GM13977 (cell line): ENCODE measurements at regions not wholly inside any gene's neighbourhood (a gene's known extent, or its start where the extent isn't known, plus 50 kb on each side); places are given as distances from the start of the nearest gene placed in this dataset.

Source experiments
- DNase-seq: peaks from one replicate; pipeline ENCODE4 v3.0.0; 2012; ENCODE audit warnings: low spot score
- CTCF ChIP-seq: IDR thresholded peaks from 2 replicates; pipeline ENCODE4 v1.5.1; 2012; ENCODE audit warnings: mild to moderate bottlenecking, control low read depth; ENCODE audit not compliant: insufficient read depth; ENCODE audit errors: extremely low read depth, missing control alignments
- in situ Hi-C: fragments of 300-500 bp; cut with MboI; formaldehyde crosslinking; loops from one replicate; pipeline ENCODE4 v1.12.0; 2022; ENCODE audit warnings: low sequenced_read_pairs, low pct_unique_long_range_greater_than_20kb, mixed read lengths, inconsistent platforms; ENCODE audit not compliant: unreplicated experiment

GRCh38 chr1:57887964-57888491 lies 464.2 kb upstream of the DAB1 start:
- in situ Hi-C loops = no loop called here
- no peak for DNase-seq
- TF ChIP-seq CTCF = no peak

GRCh38 chr1:57886376-57886775 lies 462.5 kb upstream of the DAB1 start:
- in situ Hi-C loops = no loop called here
- no peak for TF ChIP-seq CTCF
- no peak for DNase-seq

GRCh38 chr1:57883642-57883995 lies 459.8 kb upstream of the DAB1 start:
- in situ Hi-C loops = no loop called here
- no peak for TF ChIP-seq CTCF
- no peak for DNase-seq

GRCh38 chr1:57882934-57883641 lies 459.2 kb upstream of the DAB1 start:
- no peak for DNase-seq
- no peak for TF ChIP-seq CTCF
- in situ Hi-C loops = no loop called here

- no peak for TF ChIP-seq CTCF
- no peak for DNase-seq
- in situ Hi-C loops = no loop called here
These were observed 458.2 kb upstream of the DAB1 start for GRCh38 chr1:57882072-57882471.

- TF ChIP-seq CTCF = no peak
- no peak for DNase-seq
- in situ Hi-C loops = no loop called here
These were observed 457.8 kb upstream of the DAB1 start for GRCh38 chr1:57881639-57882038.
